ENCODE measurements at regions not wholly inside any gene's neighbourhood (a gene's known extent, or its start where the extent isn't known, plus 50 kb on each side); places are given as distances from the start of the nearest gene placed in this dataset.

DNA sequence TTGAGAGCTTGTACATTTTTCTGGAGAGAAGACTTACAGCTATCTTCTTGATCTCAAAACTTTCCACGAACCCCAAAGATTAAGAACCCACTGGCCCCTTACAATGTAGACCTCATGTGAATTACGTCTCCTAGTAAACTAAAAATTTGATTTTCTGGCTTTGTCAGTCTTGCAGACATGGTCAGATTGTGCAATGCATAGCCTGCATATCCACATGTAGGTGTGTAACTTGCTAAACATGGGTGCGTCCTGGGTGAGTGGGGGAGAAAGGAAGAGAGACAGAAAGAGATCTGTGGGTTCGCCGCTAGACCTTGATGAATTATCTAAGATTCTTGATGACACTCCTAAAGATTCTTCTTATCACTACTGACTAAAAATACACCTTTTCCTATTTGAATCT is 561.2 kb upstream of the MDFIC2 start:
- Histone ChIP-seq H3K18ac (ENCODE audit: low read length) (no peak overlapping the region), H2BK15ac (ENCODE audit: low read length) (no peak overlapping the region), H2BK12ac (ENCODE audit: low read length) (no peak overlapping the region), H3K27ac (replicated peaks; ENCODE audit: low read length) (no peak overlapping the region), H3K4me1 (ENCODE audit: control insufficient read depth in 2 of 2, insufficient read depth in 1 of 2, low read depth in 1 of 2, low read length in 2 of 2) (peaks cover 0 to 2% of the 10 kb centered on the region in 2 donors), H3K23ac (ENCODE audit: low read depth, low read length, poor library complexity) (no peak overlapping the region), H4K8ac (ENCODE audit: low read depth, low read length) (no peak overlapping the region), H3K14ac (ENCODE audit: low read length) (no peak overlapping the region), H3K36me3 (replicated peaks in 1 of 2; ENCODE audit: control insufficient read depth in 2 of 2, insufficient read depth in 2 of 2, low read length in 2 of 2) (no peaks in the 10 kb centered on the region), H3K9ac (ENCODE audit: low read depth, low read length, poor library complexity) (no peak overlapping the region), H3K79me1 (ENCODE audit: low read depth, low read length) (no peaks in the 10 kb centered on the region), H3K9me3 (replicated peaks in 1 of 2; ENCODE audit: control insufficient read depth in 2 of 2, insufficient read depth in 1 of 2, low read depth in 1 of 2, low read length in 2 of 2) (peaks cover 3 to 4% of the 10 kb centered on the region in 2 donors), H3K4me3 (ENCODE audit: low read length in 2 of 2) (no peak overlapping the region), H2AK5ac (ENCODE audit: low read depth, low read length) (no peak overlapping the region), H3K4ac (ENCODE audit: low read length) (no peak overlapping the region), H2AFZ (ENCODE audit: low read length) (no peak overlapping the region), H3K27me3 (ENCODE audit: control insufficient read depth in 3 of 3, insufficient read depth in 3 of 3, low read depth in 1 of 3, low read length in 3 of 3) (peaks cover 0 to 3% (median 0%) of the 10 kb centered on the region in 3 experiments), H4K91ac (ENCODE audit: low read depth, low read length, poor library complexity) (no peak overlapping the region), H2BK120ac (ENCODE audit: low read depth, low read length) (no peak overlapping the region), H3K4me2 (ENCODE audit: insufficient read depth, low read length, poor library complexity, severe bottlenecking) (no peak overlapping the region), H2BK5ac (ENCODE audit: low read length) (no peak overlapping the region)
- no peak for DNase-seq (ENCODE audit: low spot score)
- WGBS, 2 donors (ENCODE audit: extremely low coverage in 2 of 2, insufficient read length in 2 of 2, insufficient replicate concordance in 1 of 2) = no CpG with 5 or more reads among the region's 5 CpGs

DNA sequence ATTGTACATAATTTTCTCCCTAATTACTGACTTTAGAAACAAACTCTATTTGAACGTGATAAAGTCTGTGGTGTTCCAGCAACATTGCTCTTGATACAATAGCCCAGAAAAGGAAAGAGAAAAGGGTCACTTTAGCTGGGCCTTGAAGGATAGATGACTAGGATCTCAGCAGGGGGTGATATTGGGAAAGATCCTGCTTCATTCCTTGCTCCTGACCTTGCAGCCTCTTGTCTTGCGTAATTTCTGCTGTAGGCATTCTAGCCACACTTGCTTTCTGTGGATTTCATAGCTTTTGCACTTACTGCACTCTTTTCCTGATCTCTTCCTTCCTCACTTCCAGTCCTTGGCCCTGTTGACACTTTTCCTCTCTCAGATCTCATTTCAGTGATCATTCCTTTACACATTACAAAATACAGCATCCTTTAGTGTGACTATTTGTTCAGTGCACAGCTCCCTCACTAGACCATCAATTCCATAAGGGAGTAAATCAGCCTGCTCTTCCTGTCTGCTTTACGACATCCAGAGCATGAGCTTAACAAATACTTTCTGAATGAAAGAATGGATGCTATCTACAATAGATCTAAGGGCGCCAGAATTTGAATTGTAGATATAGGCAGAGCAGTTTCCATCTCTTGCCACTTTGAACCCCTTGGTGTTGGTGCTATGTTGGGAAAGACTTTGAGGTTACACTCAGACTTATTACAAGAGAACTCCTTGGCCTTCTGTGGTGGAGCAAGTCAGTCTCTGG is 559.6 kb upstream of the MDFIC2 start:
- H3K36me3 ChIP-seq (replicated peaks in 1 of 2; ENCODE audit: control insufficient read depth in 2 of 2, insufficient read depth in 2 of 2, low read length in 2 of 2) = no peaks in the 10 kb centered on the region
- H2AFZ ChIP-seq (ENCODE audit: low read length) = no peak overlapping the region
- H4K8ac ChIP-seq (ENCODE audit: low read depth, low read length) = no peak overlapping the region
- H3K4ac ChIP-seq (ENCODE audit: low read length) = no peak overlapping the region
- no peak overlapping the region for H3K4me3 ChIP-seq (ENCODE audit: low read length in 2 of 2)
- H3K27me3 ChIP-seq (ENCODE audit: control insufficient read depth in 3 of 3, insufficient read depth in 3 of 3, low read depth in 1 of 3, low read length in 3 of 3) = peaks cover 0 to 7% (median 0%) of the 10 kb centered on the region in 3 experiments
- peaks cover 0 to 2% of the 10 kb centered on the region in 2 donors for H3K4me1 ChIP-seq (ENCODE audit: control insufficient read depth in 2 of 2, insufficient read depth in 1 of 2, low read depth in 1 of 2, low read length in 2 of 2)
- H2AK5ac ChIP-seq (ENCODE audit: low read depth, low read length) = no peak overlapping the region
- H3K23ac ChIP-seq (ENCODE audit: low read depth, low read length, poor library complexity) = no peak overlapping the region
- peaks cover 3 to 4% of the 10 kb centered on the region in 2 donors for H3K9me3 ChIP-seq (replicated peaks in 1 of 2; ENCODE audit: control insufficient read depth in 2 of 2, insufficient read depth in 1 of 2, low read depth in 1 of 2, low read length in 2 of 2)
- no peak overlapping the region for H3K18ac ChIP-seq (ENCODE audit: low read length)
- no peak overlapping the region for H2BK5ac ChIP-seq (ENCODE audit: low read length)
- no peak overlapping the region for H2BK120ac ChIP-seq (ENCODE audit: low read depth, low read length)
- no peak overlapping the region for H3K4me2 ChIP-seq (ENCODE audit: insufficient read depth, low read length, poor library complexity, severe bottlenecking)
- DNase-seq (ENCODE audit: low spot score) = no peak
- no peak overlapping the region for H2BK12ac ChIP-seq (ENCODE audit: low read length)
- H3K9ac ChIP-seq (ENCODE audit: low read depth, low read length, poor library complexity) = no peak overlapping the region
- H4K91ac ChIP-seq (ENCODE audit: low read depth, low read length, poor library complexity) = no peak overlapping the region
- no peaks in the 10 kb centered on the region for H3K79me1 ChIP-seq (ENCODE audit: low read depth, low read length)
- no CpG with 5 or more reads among the region's 4 CpGs for WGBS, 2 donors (ENCODE audit: extremely low coverage in 2 of 2, insufficient read length in 2 of 2, insufficient replicate concordance in 1 of 2)
- H3K27ac ChIP-seq (replicated peaks; ENCODE audit: low read length) = no peak overlapping the region
- H3K14ac ChIP-seq (ENCODE audit: low read length) = no peak overlapping the region
- no peak overlapping the region for H2BK15ac ChIP-seq (ENCODE audit: low read length)

DNA sequence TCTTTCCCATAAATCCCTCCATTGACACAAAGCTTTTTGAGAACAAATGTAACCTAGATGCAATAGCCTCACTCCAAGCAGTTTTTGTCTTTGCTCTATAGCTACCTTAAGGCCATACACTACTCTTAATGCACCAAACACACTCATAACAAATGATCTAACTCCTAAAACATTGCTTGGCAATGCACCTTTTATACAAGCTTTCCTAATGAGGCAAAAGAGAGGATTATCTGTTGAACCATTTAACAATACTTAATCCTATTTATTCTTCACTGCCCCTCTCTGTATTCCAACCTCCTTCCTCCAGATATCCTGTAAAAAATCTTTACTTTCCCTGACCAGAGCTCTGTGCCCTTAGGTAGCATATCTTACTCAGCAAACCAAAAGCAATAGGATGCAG is 558.1 kb upstream of the MDFIC2 start:
- no peak for DNase-seq (ENCODE audit: low spot score)
- Histone ChIP-seq H3K27ac (replicated peaks; ENCODE audit: low read length) (no peak overlapping the region), H3K23ac (ENCODE audit: low read depth, low read length, poor library complexity) (no peak overlapping the region), H3K4me2 (ENCODE audit: insufficient read depth, low read length, poor library complexity, severe bottlenecking) (no peak overlapping the region), H3K9ac (ENCODE audit: low read depth, low read length, poor library complexity) (no peak overlapping the region), H2BK120ac (ENCODE audit: low read depth, low read length) (no peak overlapping the region), H2BK5ac (ENCODE audit: low read length) (no peak overlapping the region), H2BK15ac (ENCODE audit: low read length) (no peak overlapping the region), H2AFZ (ENCODE audit: low read length) (no peak overlapping the region), H4K91ac (ENCODE audit: low read depth, low read length, poor library complexity) (no peak overlapping the region), H3K4ac (ENCODE audit: low read length) (no peak overlapping the region), H3K4me3 (ENCODE audit: low read length in 2 of 2) (no peak overlapping the region), H3K27me3 (ENCODE audit: control insufficient read depth in 3 of 3, insufficient read depth in 3 of 3, low read depth in 1 of 3, low read length in 3 of 3) (peaks cover 0 to 7% (median 0%) of the 10 kb centered on the region in 3 experiments), H3K79me1 (ENCODE audit: low read depth, low read length) (no peaks in the 10 kb centered on the region), H3K18ac (ENCODE audit: low read length) (no peak overlapping the region), H2AK5ac (ENCODE audit: low read depth, low read length) (no peak overlapping the region), H4K8ac (ENCODE audit: low read depth, low read length) (no peak overlapping the region), H2BK12ac (ENCODE audit: low read length) (no peak overlapping the region), H3K14ac (ENCODE audit: low read length) (no peak overlapping the region), H3K4me1 (ENCODE audit: control insufficient read depth in 2 of 2, insufficient read depth in 1 of 2, low read depth in 1 of 2, low read length in 2 of 2) (no peaks in the 10 kb centered on the region), H3K9me3 (replicated peaks in 1 of 2; ENCODE audit: control insufficient read depth in 2 of 2, insufficient read depth in 1 of 2, low read depth in 1 of 2, low read length in 2 of 2) (peaks cover 3 to 4% of the 10 kb centered on the region in 2 donors), H3K36me3 (replicated peaks in 1 of 2; ENCODE audit: control insufficient read depth in 2 of 2, insufficient read depth in 2 of 2, low read length in 2 of 2) (no peaks in the 10 kb centered on the region)

DNA sequence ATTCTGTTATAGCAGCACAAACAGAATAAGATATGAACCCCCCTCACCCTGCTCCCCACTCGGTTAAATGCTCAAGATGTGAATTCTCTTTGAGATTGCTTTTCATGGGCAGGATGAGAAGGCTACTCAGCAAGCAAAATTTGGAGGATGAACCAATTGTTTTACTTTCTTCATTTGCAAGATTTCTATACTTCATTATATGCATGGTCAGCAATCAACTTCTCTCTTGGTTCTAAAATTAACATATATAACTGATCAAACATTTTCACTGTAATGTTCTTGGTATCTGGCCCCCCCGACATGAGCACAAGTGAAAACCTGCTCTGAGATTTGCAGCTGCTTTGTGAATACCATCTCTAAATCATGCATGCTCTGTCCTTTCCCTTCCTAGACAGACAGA is 556.1 kb upstream of the MDFIC2 start:
- Histone ChIP-seq H3K4ac (ENCODE audit: low read length) (no peak overlapping the region), H3K14ac (ENCODE audit: low read length) (no peak overlapping the region), H4K91ac (ENCODE audit: low read depth, low read length, poor library complexity) (no peak overlapping the region), H2BK120ac (ENCODE audit: low read depth, low read length) (no peak overlapping the region), H3K4me3 (ENCODE audit: low read length in 2 of 2) (no peak overlapping the region), H2BK5ac (ENCODE audit: low read length) (no peak overlapping the region), H3K9ac (ENCODE audit: low read depth, low read length, poor library complexity) (no peak overlapping the region), H3K4me2 (ENCODE audit: insufficient read depth, low read length, poor library complexity, severe bottlenecking) (no peak overlapping the region), H3K36me3 (replicated peaks in 1 of 2; ENCODE audit: control insufficient read depth in 2 of 2, insufficient read depth in 2 of 2, low read length in 2 of 2) (no peaks in the 10 kb centered on the region), H2AK5ac (ENCODE audit: low read depth, low read length) (no peak overlapping the region), H3K27ac (replicated peaks; ENCODE audit: low read length) (no peak overlapping the region), H2BK15ac (ENCODE audit: low read length) (no peak overlapping the region), H3K79me1 (ENCODE audit: low read depth, low read length) (no peaks in the 10 kb centered on the region), H3K4me1 (ENCODE audit: control insufficient read depth in 2 of 2, insufficient read depth in 1 of 2, low read depth in 1 of 2, low read length in 2 of 2) (no peaks in the 10 kb centered on the region), H3K27me3 (ENCODE audit: control insufficient read depth in 3 of 3, insufficient read depth in 3 of 3, low read depth in 1 of 3, low read length in 3 of 3) (peaks cover 0 to 7% (median 0%) of the 10 kb centered on the region in 3 experiments), H4K8ac (ENCODE audit: low read depth, low read length) (no peak overlapping the region), H3K9me3 (replicated peaks in 1 of 2; ENCODE audit: control insufficient read depth in 2 of 2, insufficient read depth in 1 of 2, low read depth in 1 of 2, low read length in 2 of 2) (peaks cover 3 to 6% of the 10 kb centered on the region in 2 donors), H2BK12ac (ENCODE audit: low read length) (no peak overlapping the region), H2AFZ (ENCODE audit: low read length) (no peak overlapping the region), H3K23ac (ENCODE audit: low read depth, low read length, poor library complexity) (no peak overlapping the region), H3K18ac (ENCODE audit: low read length) (no peak overlapping the region)
- no CpG with 5 or more reads among the region's 2 CpGs for WGBS, 2 donors (ENCODE audit: extremely low coverage in 2 of 2, insufficient read length in 2 of 2, insufficient replicate concordance in 1 of 2)
- no peak for DNase-seq (ENCODE audit: low spot score)
